NB4 (cell line): ENCODE measurements at regions not wholly inside any gene's neighbourhood (a gene's known extent, or its start where the extent isn't known, plus 50 kb on each side); places are given as distances from the start of the nearest gene placed in this dataset.

ENCODE experiments used
- DNase-seq: peaks from one replicate; pipeline ENCODE4 v3.0.0; 2010; ENCODE audit warnings: low read depth
- H3K4me3 ChIP-seq: one replicate; pipeline ENCODE4 v1.5.1; 2011; ENCODE audit warnings: mild to moderate bottlenecking, low read depth, low read length, moderate library complexity
- CTCF ChIP-seq: IDR thresholded peaks from one replicate; pipeline ENCODE4 v1.5.1; 2012; ENCODE audit warnings: low read depth, low read length
- MAX ChIP-seq: IDR thresholded peaks from 2 replicates; pipeline ENCODE4 v1.6.1; 2011; ENCODE audit warnings: low read depth, low read length
- MYC ChIP-seq: IDR thresholded peaks from 2 replicates; pipeline ENCODE4 v1.6.1; 2011; ENCODE audit warnings: low read depth, low read length
- POLR2A ChIP-seq: IDR thresholded peaks from 2 replicates; pipeline ENCODE4 v1.6.1; 2011; ENCODE audit warnings: mild to moderate bottlenecking; ENCODE audit not compliant: insufficient read length; ENCODE audit errors: extremely low read depth

GRCh38 chr20:22763257-22763906 is 179.0 kb upstream of the FOXA2 start:
- DNase-seq: no peak
- H3K4me3 ChIP-seq: no peak overlapping the region
- TF ChIP-seq MAX (no peak), POLR2A (no peak), CTCF (no peak), MYC (no peak)

- no peak overlapping the region for H3K4me3 ChIP-seq
- no peak for TF ChIP-seq MAX
- TF ChIP-seq MYC: no peak
- no peak for TF ChIP-seq POLR2A
- no peak for TF ChIP-seq CTCF
- DNase-seq: no peak
These were observed 184.2 kb upstream of the FOXA2 start for GRCh38 chr20:22768266-22769178.

GRCh38 chr20:22770241-22770800 is 185.9 kb upstream of the FOXA2 start:
- TF ChIP-seq MYC (no peak), MAX (no peak), POLR2A (no peak), CTCF (no peak)
- no peak overlapping the region for H3K4me3 ChIP-seq
- no peak for DNase-seq

GRCh38 chr20:22771706-22772105 is 187.3 kb upstream of the FOXA2 start:
- DNase-seq: no peak
- TF ChIP-seq CTCF: no peak
- no peak for TF ChIP-seq MYC
- no peak for TF ChIP-seq POLR2A
- no peak for TF ChIP-seq MAX
- no peak overlapping the region for H3K4me3 ChIP-seq

GRCh38 chr20:22773344-22773743 is 189.0 kb upstream of the FOXA2 start:
- TF ChIP-seq POLR2A: no peak
- no peak for TF ChIP-seq CTCF
- no peak for TF ChIP-seq MAX
- no peak for TF ChIP-seq MYC
- no peak overlapping the region for H3K4me3 ChIP-seq
- no peak for DNase-seq
